Astrocyte of the spinal cord (primary cell): ENCODE measurements at regions not wholly inside any gene's neighbourhood (a gene's known extent, or its start where the extent isn't known, plus 50 kb on each side); places are given as distances from the start of the nearest gene placed in this dataset.
"Not testable (repeated sequence)": the region's sequence is repeated elsewhere in the genome, so short reads cannot be mapped to it uniquely, and the experiment has no call there.

ENCODE experiments used
- DNase-seq: peaks from one replicate; pipeline ENCODE4 v3.0.0; 2011; ENCODE audit warnings: low read depth, low spot score
- H3K4me3 ChIP-seq: 2 replicates; pipeline ENCODE4 v1.5.1; 2011; ENCODE audit warnings: low read depth, mild to moderate bottlenecking, low read length, moderate library complexity
- CTCF ChIP-seq: IDR thresholded peaks from 2 replicates; pipeline ENCODE4 v1.5.1; 2012; ENCODE audit warnings: low read depth, mild to moderate bottlenecking, low read length, inconsistent platforms
- in situ Hi-C: cut with HindIII; loops from 2 replicates; pipeline ENCODE4 v1.10.0; 2017; ENCODE audit warnings: low sequenced_read_pairs

GRCh38 chr5:93993161-93993560 lies 251.8 kb upstream of the POU5F2 start:
- DNase-seq = no peak
- in situ Hi-C loops = no loop called here
- TF ChIP-seq CTCF = no peak
- H3K4me3 ChIP-seq = no peak overlapping the region

- H3K4me3 ChIP-seq = no peak overlapping the region
- in situ Hi-C loops = no loop called here
- no peak for TF ChIP-seq CTCF
- DNase-seq = no peak
Measured at GRCh38 chr5:93990504-93991070, 249.2 kb upstream of the POU5F2 start.

GRCh38 chr5:93985940-93986570 lies 244.7 kb upstream of the POU5F2 start:
- in situ Hi-C loops, DNase-seq, H3K4me3 ChIP-seq: not testable (repeated sequence)

- no peak for TF ChIP-seq CTCF
- H3K4me3 ChIP-seq = no peak overlapping the region
- in situ Hi-C loops = no loop called here
- no peak for DNase-seq
Measured at GRCh38 chr5:93978222-93978621, 236.8 kb upstream of the POU5F2 start.

GRCh38 chr5:93967923-93968322 lies 226.5 kb upstream of the POU5F2 start:
- no peak for DNase-seq
- TF ChIP-seq CTCF = no peak
- in situ Hi-C loops = no loop called here
- no peak overlapping the region for H3K4me3 ChIP-seq

GRCh38 chr5:93964421-93964820 lies 223.0 kb upstream of the POU5F2 start:
- no peak overlapping the region for H3K4me3 ChIP-seq
- no peak for TF ChIP-seq CTCF
- no peak for DNase-seq
- in situ Hi-C loops = no loop called here

- no peak for TF ChIP-seq CTCF
- no peak for DNase-seq
- no peak overlapping the region for H3K4me3 ChIP-seq
- in situ Hi-C loops = no loop called here
Measured at GRCh38 chr5:93960042-93960441, 218.6 kb upstream of the POU5F2 start.
